ENCODE measurements at regions not wholly inside any gene's neighbourhood (a gene's known extent, or its start where the extent isn't known, plus 50 kb on each side); places are given as distances from the start of the nearest gene placed in this dataset.

DNA sequence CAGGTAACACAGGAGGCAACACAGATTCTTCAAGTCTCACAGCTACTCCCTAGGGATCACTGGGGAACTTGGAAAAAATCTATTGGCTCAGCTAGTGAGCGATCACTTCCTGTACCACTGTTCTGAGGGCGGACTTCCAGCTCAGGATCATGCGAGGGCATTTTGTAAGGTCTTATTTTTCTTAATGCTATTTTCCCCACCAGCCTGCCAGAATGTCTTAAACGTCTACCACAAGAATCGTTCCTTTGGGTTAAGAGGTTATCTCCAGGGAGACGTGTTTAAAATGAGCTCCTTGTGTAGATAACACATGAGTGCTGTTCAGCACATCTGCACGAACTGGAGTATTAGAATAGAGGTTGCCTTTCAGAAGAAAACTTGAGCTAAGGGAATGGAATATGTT lies 162.6 kb downstream of the ETNK1 start:
- FAIRE-seq (no peak), DNase-seq (ENCODE audit: insufficient read length, low spot score) (no peak)
- no peak for TF ChIP-seq POLR2AphosphoS5 (IDR thresholded peaks at IDR 0.05; ENCODE audit: low read depth, low read length)
- no peak for TF ChIP-seq POLR2A (IDR thresholded peaks at IDR 0.05; ENCODE audit: low read depth, low read length)
- no peak for TF ChIP-seq PAX5 (IDR thresholded peaks at IDR 0.05; ENCODE audit: insufficient read depth, low read length, severe bottlenecking)
- no peak for TF ChIP-seq TAF1 (IDR thresholded peaks at IDR 0.05; ENCODE audit: low read depth, low read length)
- TF ChIP-seq SPI1 (IDR thresholded peaks at IDR 0.05; ENCODE audit: low read depth, low read length) = no peak
- no peak for TF ChIP-seq POU2F2 (IDR thresholded peaks at IDR 0.05; ENCODE audit: low read depth, low read length)

- FAIRE-seq = no peak
- DNase-seq (ENCODE audit: insufficient read length, low spot score) = no peak
- no peak for TF ChIP-seq POLR2A (IDR thresholded peaks at IDR 0.05; ENCODE audit: low read depth, low read length)
- TF ChIP-seq PAX5 (IDR thresholded peaks at IDR 0.05; ENCODE audit: insufficient read depth, low read length, severe bottlenecking) = no peak
- no peak for TF ChIP-seq TAF1 (IDR thresholded peaks at IDR 0.05; ENCODE audit: low read depth, low read length)
- TF ChIP-seq POU2F2 (IDR thresholded peaks at IDR 0.05; ENCODE audit: low read depth, low read length) = no peak
- TF ChIP-seq POLR2AphosphoS5 (IDR thresholded peaks at IDR 0.05; ENCODE audit: low read depth, low read length) = no peak
- no peak for TF ChIP-seq SPI1 (IDR thresholded peaks at IDR 0.05; ENCODE audit: low read depth, low read length)
These were observed 163.9 kb downstream of the ETNK1 start for GRCh38 chr12:22788913-22789312.

DNA sequence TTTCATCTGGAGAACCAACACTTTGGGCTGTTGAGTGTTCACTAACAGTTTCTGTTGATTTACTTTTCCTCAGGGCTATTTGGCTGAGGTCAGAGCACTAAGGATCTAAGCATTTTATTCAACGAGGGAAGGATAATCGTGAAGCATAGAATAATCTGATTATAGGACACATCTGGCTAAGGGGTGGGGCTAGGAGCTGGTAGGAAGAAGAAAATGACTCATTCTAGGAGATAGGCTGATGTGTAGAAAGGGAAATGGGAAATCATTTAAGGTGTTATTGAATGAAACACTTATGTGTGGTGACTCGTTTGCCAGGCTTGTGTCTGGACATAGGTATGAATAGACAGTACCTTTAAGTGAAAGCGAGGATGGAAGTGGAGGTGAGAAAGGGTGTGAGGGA lies 167.2 kb downstream of the ETNK1 start:
- FAIRE-seq (no peak), DNase-seq (ENCODE audit: insufficient read length, low spot score) (no peak)
- TF ChIP-seq POU2F2 (IDR thresholded peaks at IDR 0.05; ENCODE audit: low read depth, low read length) (no peak), POLR2A (IDR thresholded peaks at IDR 0.05; ENCODE audit: low read depth, low read length) (no peak), SPI1 (IDR thresholded peaks at IDR 0.05; ENCODE audit: low read depth, low read length) (no peak), TAF1 (IDR thresholded peaks at IDR 0.05; ENCODE audit: low read depth, low read length) (no peak), PAX5 (IDR thresholded peaks at IDR 0.05; ENCODE audit: insufficient read depth, low read length, severe bottlenecking) (no peak), POLR2AphosphoS5 (IDR thresholded peaks at IDR 0.05; ENCODE audit: low read depth, low read length) (no peak)

GRCh38 chr12:22794017-22794416 lies 169.0 kb downstream of the ETNK1 start:
- FAIRE-seq (no peak), DNase-seq (ENCODE audit: insufficient read length, low spot score) (no peak)

GRCh38 chr12:22796941-22797630 lies 172.1 kb downstream of the ETNK1 start:
- no peak for FAIRE-seq
- no peak for DNase-seq (ENCODE audit: insufficient read length, low spot score)
- TF ChIP-seq POLR2AphosphoS5 (IDR thresholded peaks at IDR 0.05; ENCODE audit: low read depth, low read length) (no peak), POLR2A (IDR thresholded peaks at IDR 0.05; ENCODE audit: low read depth, low read length) (no peak), PAX5 (IDR thresholded peaks at IDR 0.05; ENCODE audit: insufficient read depth, low read length, severe bottlenecking) (no peak), TAF1 (IDR thresholded peaks at IDR 0.05; ENCODE audit: low read depth, low read length) (no peak), POU2F2 (IDR thresholded peaks at IDR 0.05; ENCODE audit: low read depth, low read length) (no peak), SPI1 (IDR thresholded peaks at IDR 0.05; ENCODE audit: low read depth, low read length) (no peak)

More at GRCh38 chr12:22794017-22794416, 169.0 kb downstream of the ETNK1 start:
- TF ChIP-seq SPI1 (IDR thresholded peaks at IDR 0.05; ENCODE audit: low read depth, low read length) = no peak
- TF ChIP-seq POU2F2 (IDR thresholded peaks at IDR 0.05; ENCODE audit: low read depth, low read length) = no peak
- no peak for TF ChIP-seq POLR2A (IDR thresholded peaks at IDR 0.05; ENCODE audit: low read depth, low read length)
- TF ChIP-seq TAF1 (IDR thresholded peaks at IDR 0.05; ENCODE audit: low read depth, low read length) = no peak
- TF ChIP-seq POLR2AphosphoS5 (IDR thresholded peaks at IDR 0.05; ENCODE audit: low read depth, low read length) = no peak
- TF ChIP-seq PAX5 (IDR thresholded peaks at IDR 0.05; ENCODE audit: insufficient read depth, low read length, severe bottlenecking) = no peak

- DNase-seq (ENCODE audit: insufficient read length, low spot score) (no peak), FAIRE-seq (no peak)
These were observed 172.7 kb downstream of the ETNK1 start for GRCh38 chr12:22797701-22798100.

GRCh38 chr12:22798116-22798515 lies 173.1 kb downstream of the ETNK1 start:
- FAIRE-seq (no peak), DNase-seq (ENCODE audit: insufficient read length, low spot score) (no peak)
- TF ChIP-seq POU2F2 (IDR thresholded peaks at IDR 0.05; ENCODE audit: low read depth, low read length) = no peak
- TF ChIP-seq POLR2A (IDR thresholded peaks at IDR 0.05; ENCODE audit: low read depth, low read length) = no peak
- TF ChIP-seq SPI1 (IDR thresholded peaks at IDR 0.05; ENCODE audit: low read depth, low read length) = no peak
- TF ChIP-seq TAF1 (IDR thresholded peaks at IDR 0.05; ENCODE audit: low read depth, low read length) = no peak
- TF ChIP-seq PAX5 (IDR thresholded peaks at IDR 0.05; ENCODE audit: insufficient read depth, low read length, severe bottlenecking) = no peak
- TF ChIP-seq POLR2AphosphoS5 (IDR thresholded peaks at IDR 0.05; ENCODE audit: low read depth, low read length) = no peak

More at GRCh38 chr12:22797701-22798100, 172.7 kb downstream of the ETNK1 start:
- TF ChIP-seq SPI1 (IDR thresholded peaks at IDR 0.05; ENCODE audit: low read depth, low read length) (no peak), POLR2A (IDR thresholded peaks at IDR 0.05; ENCODE audit: low read depth, low read length) (no peak), PAX5 (IDR thresholded peaks at IDR 0.05; ENCODE audit: insufficient read depth, low read length, severe bottlenecking) (no peak), POLR2AphosphoS5 (IDR thresholded peaks at IDR 0.05; ENCODE audit: low read depth, low read length) (no peak), TAF1 (IDR thresholded peaks at IDR 0.05; ENCODE audit: low read depth, low read length) (no peak), POU2F2 (IDR thresholded peaks at IDR 0.05; ENCODE audit: low read depth, low read length) (no peak)

DNA sequence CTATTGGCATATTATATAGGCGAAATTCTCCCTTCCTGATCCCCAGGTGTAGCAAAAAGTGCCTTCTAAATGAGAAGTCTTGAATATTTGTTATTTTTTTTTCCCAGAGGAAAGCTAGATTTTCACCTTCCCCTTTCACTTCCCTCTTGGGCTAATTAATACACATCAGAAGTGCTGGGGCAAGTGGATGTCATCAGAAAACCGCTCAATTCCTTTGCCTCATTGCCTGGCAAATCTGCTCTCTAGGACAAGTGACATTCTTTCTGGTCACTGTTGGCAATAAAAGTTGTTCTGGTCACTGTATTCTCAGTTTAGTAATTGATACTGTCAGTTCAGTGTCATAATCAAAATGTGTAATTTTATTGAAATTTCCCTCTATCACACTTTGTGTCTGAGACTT lies 174.5 kb downstream of the ETNK1 start:
- FAIRE-seq = no peak
- no peak for TF ChIP-seq POU2F2 (IDR thresholded peaks at IDR 0.05; ENCODE audit: low read depth, low read length)
- no peak for TF ChIP-seq SPI1 (IDR thresholded peaks at IDR 0.05; ENCODE audit: low read depth, low read length)
- TF ChIP-seq POLR2A (IDR thresholded peaks at IDR 0.05; ENCODE audit: low read depth, low read length) = no peak
- no peak for TF ChIP-seq TAF1 (IDR thresholded peaks at IDR 0.05; ENCODE audit: low read depth, low read length)
- TF ChIP-seq PAX5 (IDR thresholded peaks at IDR 0.05; ENCODE audit: insufficient read depth, low read length, severe bottlenecking) = no peak
- TF ChIP-seq POLR2AphosphoS5 (IDR thresholded peaks at IDR 0.05; ENCODE audit: low read depth, low read length) = no peak
- no peak for DNase-seq (ENCODE audit: insufficient read length, low spot score)

GRCh38 chr12:22800332-22800731 lies 175.4 kb downstream of the ETNK1 start:
- FAIRE-seq (no peak), DNase-seq (ENCODE audit: insufficient read length, low spot score) (no peak)
- TF ChIP-seq SPI1 (IDR thresholded peaks at IDR 0.05; ENCODE audit: low read depth, low read length) (no peak), POLR2AphosphoS5 (IDR thresholded peaks at IDR 0.05; ENCODE audit: low read depth, low read length) (no peak), PAX5 (IDR thresholded peaks at IDR 0.05; ENCODE audit: insufficient read depth, low read length, severe bottlenecking) (no peak), TAF1 (IDR thresholded peaks at IDR 0.05; ENCODE audit: low read depth, low read length) (no peak), POU2F2 (IDR thresholded peaks at IDR 0.05; ENCODE audit: low read depth, low read length) (no peak), POLR2A (IDR thresholded peaks at IDR 0.05; ENCODE audit: low read depth, low read length) (no peak)
